GM23338 (cell line): ENCODE measurements at regions not wholly inside any gene's neighbourhood (a gene's known extent, or its start where the extent isn't known, plus 50 kb on each side); places are given as distances from the start of the nearest gene placed in this dataset.

Source experiments
- ATAC-seq: fragments of 200-7000 bp; cut with Tn5 transposase; 3 replicates; pipeline ENCODE4 v1.9.1; 2020
- DNase-seq: peaks from one replicate; pipeline ENCODE4 v3.0.0-alpha.2; 2015; ENCODE audit warnings: low spot score
- H2AFZ ChIP-seq: fragments of 200-600 bp; sonication (generic); 2 replicates; pipeline ENCODE4 v1.8.0; 2016; ENCODE audit warnings: antibody characterized with exemption, mild to moderate bottlenecking, moderate library complexity
- H3F3A ChIP-seq: fragments of 200-600 bp; sonication (generic); replicated peaks from 2 replicates; pipeline ENCODE4 v1.8.0; 2017; ENCODE audit warnings: antibody characterized with exemption, mixed run types, low read depth
- H3K27ac ChIP-seq: fragments of 200-600 bp; sonication (generic); 2 replicates; pipeline ENCODE4 v1.6.1; 2016; ENCODE audit warnings: low read depth
- H3K27me3 ChIP-seq: fragments of 200-600 bp; sonication (generic); 2 replicates; pipeline ENCODE4 v1.8.0; 2016; ENCODE audit warnings: mild to moderate bottlenecking, mixed run types, moderate library complexity; ENCODE audit not compliant: insufficient read depth
- H3K36me3 ChIP-seq: fragments of 200-600 bp; sonication (generic); 2 replicates; pipeline ENCODE4 v1.8.0; 2016; ENCODE audit warnings: mild to moderate bottlenecking; ENCODE audit not compliant: insufficient read depth
- H3K4me1 ChIP-seq: fragments of 200-600 bp; sonication (generic); 2 replicates; pipeline ENCODE4 v1.8.0; 2016; ENCODE audit warnings: mild to moderate bottlenecking, moderate library complexity; ENCODE audit not compliant: insufficient read depth
- H3K4me2 ChIP-seq: fragments of 200-600 bp; sonication (generic); 2 replicates; pipeline ENCODE4 v1.7.1; 2017; ENCODE audit warnings: mixed run types
- H3K4me3 ChIP-seq: fragments of 200-600 bp; sonication (generic); 2 replicates; pipeline ENCODE4 v1.6.1; 2016; ENCODE audit warnings: mixed run types
- H3K79me2 ChIP-seq: fragments of 200-600 bp; sonication (generic); replicated peaks from 2 replicates; pipeline ENCODE4 v1.8.0; 2017; ENCODE audit warnings: mild to moderate bottlenecking; ENCODE audit not compliant: insufficient read depth
- H3K9me2 ChIP-seq: fragments of 200-600 bp; sonication (generic); 2 replicates; pipeline ENCODE4 v1.8.0; 2017; ENCODE audit not compliant: insufficient read depth
- H4K20me1 ChIP-seq: fragments of 200-600 bp; sonication (generic); replicated peaks from 2 replicates; pipeline ENCODE4 v1.8.0; 2017; ENCODE audit warnings: mild to moderate bottlenecking; ENCODE audit not compliant: insufficient read depth
- H3K27ac Mint-ChIP-seq: 2 replicates; pipeline ENCODE4 v1.8.0; 2020; ENCODE audit warnings: inconsistent platforms, mild to moderate bottlenecking, moderate library complexity, mixed read lengths
- H3K27me3 Mint-ChIP-seq: 3 replicates; pipeline ENCODE4 v1.8.0; 2022; ENCODE audit warnings: low read depth, mild to moderate bottlenecking, moderate library complexity, mixed read lengths, inconsistent platforms; ENCODE audit not compliant: insufficient read depth, poor library complexity
- H3K36me3 Mint-ChIP-seq: 3 replicates; pipeline ENCODE4 v1.8.0; 2021; ENCODE audit warnings: low read depth, mild to moderate bottlenecking, inconsistent platforms, moderate library complexity, mixed read lengths
- H3K4me1 Mint-ChIP-seq: 3 replicates; pipeline ENCODE4 v1.8.0; 2020; ENCODE audit warnings: mild to moderate bottlenecking, inconsistent platforms, mixed read lengths
- H3K4me3 Mint-ChIP-seq: 3 replicates; pipeline ENCODE4 v1.8.0; 2021; ENCODE audit warnings: moderate library complexity, mild to moderate bottlenecking, inconsistent platforms, mixed read lengths
- H3K9me3 Mint-ChIP-seq: 3 replicates; pipeline ENCODE4 v1.8.0; 2020; ENCODE audit warnings: moderate library complexity, mild to moderate bottlenecking, inconsistent platforms, mixed read lengths
- CREB1 ChIP-seq: fragments of 250-450 bp; sonication (Bioruptor Pico); IDR thresholded peaks from 2 replicates; pipeline ENCODE4 v1.5.0; 2020; ENCODE audit warnings: low read depth, mild to moderate bottlenecking, moderate library complexity
- EZH2 ChIP-seq: fragments of 200-600 bp; sonication (generic); IDR thresholded peaks from one replicate; pipeline ENCODE4 v1.8.0; 2017; ENCODE audit warnings: antibody characterized with exemption, mild to moderate bottlenecking, low read depth; ENCODE audit not compliant: unreplicated experiment
- EZH2phosphoT487 ChIP-seq: fragments of 200-600 bp; sonication (generic); IDR thresholded peaks from one replicate; pipeline ENCODE4 v1.8.1; 2018; ENCODE audit warnings: antibody characterized with exemption; ENCODE audit not compliant: unreplicated experiment
- JUNB ChIP-seq: IDR thresholded peaks from one replicate; pipeline ENCODE4 v1.6.1; 2016; ENCODE audit warnings: antibody characterized with exemption; ENCODE audit not compliant: unreplicated experiment
- NANOG ChIP-seq: IDR thresholded peaks from 2 replicates; pipeline ENCODE4 v1.6.1; 2016; ENCODE audit warnings: antibody characterized with exemption, borderline replicate concordance
- POLR2AphosphoS5 ChIP-seq: IDR thresholded peaks from 2 replicates; pipeline ENCODE4 v1.6.1; 2016; ENCODE audit warnings: antibody characterized with exemption, low read depth
- STAT1 ChIP-seq: IDR thresholded peaks from one replicate; pipeline ENCODE4 v1.6.1; 2016; ENCODE audit warnings: antibody characterized with exemption; ENCODE audit not compliant: unreplicated experiment
- ZNF114 ChIP-seq: fragments of 250-450 bp; sonication (Bioruptor Pico); IDR thresholded peaks from 2 replicates; pipeline ENCODE4 v1.5.0; 2020; ENCODE audit warnings: mild to moderate bottlenecking, moderate library complexity
- ZNF462 ChIP-seq: fragments of 250-450 bp; sonication (Bioruptor Pico); IDR thresholded peaks from 2 replicates; pipeline ENCODE4 v1.5.0; 2020; ENCODE audit warnings: mild to moderate bottlenecking, moderate library complexity
- TF ChIP-seq, protein P1 (sequence below), 2 experiments: fragments of 200-600 bp in 1 of 2; sonication (generic) in 1 of 2; conservative IDR thresholded peaks; 2 replicates each; pipeline versions ENCODE4 v1.5.1 to v1.6.1; 2016 to 2017; ENCODE audit warnings: antibody characterized with exemption in 2 of 2, low read depth in 2 of 2, mild to moderate bottlenecking in 2 of 2, moderate library complexity in 1 of 2
- TF ChIP-seq, protein P2 (sequence below): IDR thresholded peaks from 2 replicates; pipeline ENCODE4 v1.6.1; 2016; ENCODE audit warnings: antibody characterized with exemption
- TF ChIP-seq, protein P3 (sequence below): IDR thresholded peaks from one replicate; pipeline ENCODE4 v1.6.1; 2018; ENCODE audit warnings: antibody characterized with exemption; ENCODE audit not compliant: unreplicated experiment

DNA sequence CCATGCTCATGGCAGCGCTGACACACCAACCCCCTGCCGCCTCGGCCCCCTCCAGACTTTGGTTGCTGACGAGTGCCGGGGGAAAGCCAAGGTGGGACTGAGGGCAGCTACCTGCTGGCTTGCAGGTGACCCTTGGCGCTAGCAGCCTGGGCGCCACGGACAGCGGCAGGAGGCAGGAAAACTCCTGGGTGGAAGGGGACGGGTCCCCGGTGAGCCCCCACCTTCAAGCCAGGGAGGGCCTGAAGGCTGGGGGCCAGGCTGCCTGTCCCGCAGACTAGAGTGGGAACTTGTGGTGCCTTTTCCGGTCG, 226.7 kb downstream of the OTOR start:
- no peaks in the 10 kb centered on the region for H3K36me3 Mint-ChIP-seq
- no peaks in the 10 kb centered on the region for H3F3A ChIP-seq
- no peaks in the 10 kb centered on the region for H4K20me1 ChIP-seq
- H3K27me3 ChIP-seq: no peaks in the 10 kb centered on the region
- TF ChIP-seq POLR2AphosphoS5 (no peak), JUNB (no peak), ZNF462 (CRISPR knock-in tag) (no peak), EZH2 (no peak), CREB1 (no peak), STAT1 (no peak), ZNF114 (CRISPR knock-in tag) (no peak), NANOG (no peak), EZH2phosphoT487 (no peak)
- TF ChIP-seq, protein P1, sequence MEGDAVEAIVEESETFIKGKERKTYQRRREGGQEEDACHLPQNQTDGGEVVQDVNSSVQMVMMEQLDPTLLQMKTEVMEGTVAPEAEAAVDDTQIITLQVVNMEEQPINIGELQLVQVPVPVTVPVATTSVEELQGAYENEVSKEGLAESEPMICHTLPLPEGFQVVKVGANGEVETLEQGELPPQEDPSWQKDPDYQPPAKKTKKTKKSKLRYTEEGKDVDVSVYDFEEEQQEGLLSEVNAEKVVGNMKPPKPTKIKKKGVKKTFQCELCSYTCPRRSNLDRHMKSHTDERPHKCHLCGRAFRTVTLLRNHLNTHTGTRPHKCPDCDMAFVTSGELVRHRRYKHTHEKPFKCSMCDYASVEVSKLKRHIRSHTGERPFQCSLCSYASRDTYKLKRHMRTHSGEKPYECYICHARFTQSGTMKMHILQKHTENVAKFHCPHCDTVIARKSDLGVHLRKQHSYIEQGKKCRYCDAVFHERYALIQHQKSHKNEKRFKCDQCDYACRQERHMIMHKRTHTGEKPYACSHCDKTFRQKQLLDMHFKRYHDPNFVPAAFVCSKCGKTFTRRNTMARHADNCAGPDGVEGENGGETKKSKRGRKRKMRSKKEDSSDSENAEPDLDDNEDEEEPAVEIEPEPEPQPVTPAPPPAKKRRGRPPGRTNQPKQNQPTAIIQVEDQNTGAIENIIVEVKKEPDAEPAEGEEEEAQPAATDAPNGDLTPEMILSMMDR (conservative IDR thresholded peaks at IDR 0.05; ENCODE audit: low read depth in 2 of 2): no peak
- TF ChIP-seq, protein P2, sequence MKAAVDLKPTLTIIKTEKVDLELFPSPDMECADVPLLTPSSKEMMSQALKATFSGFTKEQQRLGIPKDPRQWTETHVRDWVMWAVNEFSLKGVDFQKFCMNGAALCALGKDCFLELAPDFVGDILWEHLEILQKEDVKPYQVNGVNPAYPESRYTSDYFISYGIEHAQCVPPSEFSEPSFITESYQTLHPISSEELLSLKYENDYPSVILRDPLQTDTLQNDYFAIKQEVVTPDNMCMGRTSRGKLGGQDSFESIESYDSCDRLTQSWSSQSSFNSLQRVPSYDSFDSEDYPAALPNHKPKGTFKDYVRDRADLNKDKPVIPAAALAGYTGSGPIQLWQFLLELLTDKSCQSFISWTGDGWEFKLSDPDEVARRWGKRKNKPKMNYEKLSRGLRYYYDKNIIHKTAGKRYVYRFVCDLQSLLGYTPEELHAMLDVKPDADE: no peak
- TF ChIP-seq, protein P3, sequence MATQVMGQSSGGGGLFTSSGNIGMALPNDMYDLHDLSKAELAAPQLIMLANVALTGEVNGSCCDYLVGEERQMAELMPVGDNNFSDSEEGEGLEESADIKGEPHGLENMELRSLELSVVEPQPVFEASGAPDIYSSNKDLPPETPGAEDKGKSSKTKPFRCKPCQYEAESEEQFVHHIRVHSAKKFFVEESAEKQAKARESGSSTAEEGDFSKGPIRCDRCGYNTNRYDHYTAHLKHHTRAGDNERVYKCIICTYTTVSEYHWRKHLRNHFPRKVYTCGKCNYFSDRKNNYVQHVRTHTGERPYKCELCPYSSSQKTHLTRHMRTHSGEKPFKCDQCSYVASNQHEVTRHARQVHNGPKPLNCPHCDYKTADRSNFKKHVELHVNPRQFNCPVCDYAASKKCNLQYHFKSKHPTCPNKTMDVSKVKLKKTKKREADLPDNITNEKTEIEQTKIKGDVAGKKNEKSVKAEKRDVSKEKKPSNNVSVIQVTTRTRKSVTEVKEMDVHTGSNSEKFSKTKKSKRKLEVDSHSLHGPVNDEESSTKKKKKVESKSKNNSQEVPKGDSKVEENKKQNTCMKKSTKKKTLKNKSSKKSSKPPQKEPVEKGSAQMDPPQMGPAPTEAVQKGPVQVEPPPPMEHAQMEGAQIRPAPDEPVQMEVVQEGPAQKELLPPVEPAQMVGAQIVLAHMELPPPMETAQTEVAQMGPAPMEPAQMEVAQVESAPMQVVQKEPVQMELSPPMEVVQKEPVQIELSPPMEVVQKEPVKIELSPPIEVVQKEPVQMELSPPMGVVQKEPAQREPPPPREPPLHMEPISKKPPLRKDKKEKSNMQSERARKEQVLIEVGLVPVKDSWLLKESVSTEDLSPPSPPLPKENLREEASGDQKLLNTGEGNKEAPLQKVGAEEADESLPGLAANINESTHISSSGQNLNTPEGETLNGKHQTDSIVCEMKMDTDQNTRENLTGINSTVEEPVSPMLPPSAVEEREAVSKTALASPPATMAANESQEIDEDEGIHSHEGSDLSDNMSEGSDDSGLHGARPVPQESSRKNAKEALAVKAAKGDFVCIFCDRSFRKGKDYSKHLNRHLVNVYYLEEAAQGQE: no peak
- no peak overlapping the region for H3K4me2 ChIP-seq
- 0 out of 2 replicates have a peak, but pooled peaks cover 6% of the 10 kb centered on the region for H3K9me2 ChIP-seq
- no peaks in the 10 kb centered on the region for H3K4me1 Mint-ChIP-seq
- no peak overlapping the region for H3K4me3 Mint-ChIP-seq
- no peak for DNase-seq
- H3K79me2 ChIP-seq: no peaks in the 10 kb centered on the region
- no peak overlapping the region for H3K27ac ChIP-seq
- no peaks in the 10 kb centered on the region; the same call in 1 of the 2 replicates for H3K36me3 ChIP-seq
- no peak overlapping the region for H3K4me3 ChIP-seq
- no peak overlapping the region for H3K27ac Mint-ChIP-seq
- H3K4me1 ChIP-seq: no peaks in the 10 kb centered on the region
- H3K27me3 Mint-ChIP-seq: peaks cover 5% of the 10 kb centered on the region
- H2AFZ ChIP-seq: peak overlapping the region; percentile 38; the same call in 1 of the 2 replicates
- H3K9me3 Mint-ChIP-seq: peaks cover 7% of the 10 kb centered on the region; the same call in 1 of the 3 replicates
- no peak for ATAC-seq
